ENCODE measurements at regions not wholly inside any gene's neighbourhood (a gene's known extent, or its start where the extent isn't known, plus 50 kb on each side); places are given as distances from the start of the nearest gene placed in this dataset.

- Histone ChIP-seq H3K36me3 (no peaks in the 10 kb centered on the region), H3K4me1 (peaks cover 0 to 15% (median 0%) of the 10 kb centered on the region in 6 donors), H3K4me3 (no peak overlapping the region), H3K9me3 (no peaks in the 10 kb centered on the region), H3K27me3 (replicated peaks in 1 of 7) (no peaks in the 10 kb centered on the region), H3K27ac (no peak overlapping the region)
- 47 to 70% (median 53%) methylated on average over 1 of the region's 1 CpG for WGBS, 5 donors
- intact Hi-C loops (cut with DNase I; ENCODE audit: low total_unique reads) = no loop called here
- TF ChIP-seq CTCF (IDR thresholded peaks at IDR 0.05 in 8 of 11, conservative IDR thresholded peaks at IDR 0.05 in 3 of 11) = no peak
- no peak for TF ChIP-seq POLR2A (IDR thresholded peaks at IDR 0.05)
- no peak for TF ChIP-seq POLR2AphosphoS5 (IDR thresholded peaks at IDR 0.05)
- DNase-seq = no peak
Observed at GRCh38 chr20:40894237-40894630, 134.4 kb upstream of the TOP1 start.

GRCh38 chr20:40895182-40895581, 133.4 kb upstream of the TOP1 start:
- intact Hi-C loops (cut with DNase I; ENCODE audit: low total_unique reads) = no loop called here
- H3K27ac ChIP-seq = no peak overlapping the region
- no peak overlapping the region for H3K4me3 ChIP-seq
- DNase-seq = no peak
- no peaks in the 10 kb centered on the region for H3K9me3 ChIP-seq
- H3K27me3 ChIP-seq (replicated peaks in 1 of 7) = no peaks in the 10 kb centered on the region
- no peaks in the 10 kb centered on the region for H3K36me3 ChIP-seq
- peaks cover 0 to 15% (median 0%) of the 10 kb centered on the region in 6 donors for H3K4me1 ChIP-seq
- whole genome bisulfite sequencing, 5 donors = 63 to 84% (median 63%) methylated on average over 2 to 3 of the region's 3 CpGs
- no peak for TF ChIP-seq POLR2A (IDR thresholded peaks at IDR 0.05)
- no peak for TF ChIP-seq POLR2AphosphoS5 (IDR thresholded peaks at IDR 0.05)
- no peak for TF ChIP-seq CTCF (IDR thresholded peaks at IDR 0.05 in 8 of 11, conservative IDR thresholded peaks at IDR 0.05 in 3 of 11)

GRCh38 chr20:40896814-40897700, 131.6 kb upstream of the TOP1 start:
- DNase-seq = no peak
- TF ChIP-seq POLR2A (IDR thresholded peaks at IDR 0.05) (no peak), CTCF (IDR thresholded peaks at IDR 0.05 in 8 of 11, conservative IDR thresholded peaks at IDR 0.05 in 3 of 11) (no peak), POLR2AphosphoS5 (IDR thresholded peaks at IDR 0.05) (no peak)
- Histone ChIP-seq H3K9me3 (no peaks in the 10 kb centered on the region), H3K36me3 (no peaks in the 10 kb centered on the region), H3K27ac (no peak overlapping the region), H3K4me3 (no peak overlapping the region), H3K4me1 (peaks cover 0 to 10% (median 0%) of the 10 kb centered on the region in 6 donors), H3K27me3 (replicated peaks in 1 of 7) (no peaks in the 10 kb centered on the region)
- 73 to 86% (median 82%) methylated on average over 10 of the region's 10 CpGs for WGBS, 5 donors
- intact Hi-C loops (cut with DNase I; ENCODE audit: low total_unique reads) = no loop called here

GRCh38 chr20:40899344-40899743, 129.3 kb upstream of the TOP1 start:
- Histone ChIP-seq H3K4me1 (no peaks in the 10 kb centered on the region), H3K27me3 (replicated peaks in 1 of 7) (no peaks in the 10 kb centered on the region), H3K9me3 (no peaks in the 10 kb centered on the region), H3K4me3 (no peak overlapping the region), H3K36me3 (no peaks in the 10 kb centered on the region), H3K27ac (no peak overlapping the region)
- TF ChIP-seq POLR2AphosphoS5 (IDR thresholded peaks at IDR 0.05) (no peak), POLR2A (IDR thresholded peaks at IDR 0.05) (no peak), CTCF (IDR thresholded peaks at IDR 0.05 in 8 of 11, conservative IDR thresholded peaks at IDR 0.05 in 3 of 11) (no peak)
- WGBS, 5 donors = 41 to 70% (median 59%) methylated on average over 2 of the region's 2 CpGs
- intact Hi-C loops (cut with DNase I; ENCODE audit: low total_unique reads) = no loop called here
- DNase-seq = no peak

Data from spleen (tissue), 11 donors.